ENCODE measurements at regions not wholly inside any gene's neighbourhood (a gene's known extent, or its start where the extent isn't known, plus 50 kb on each side); places are given as distances from the start of the nearest gene placed in this dataset.

DNA sequence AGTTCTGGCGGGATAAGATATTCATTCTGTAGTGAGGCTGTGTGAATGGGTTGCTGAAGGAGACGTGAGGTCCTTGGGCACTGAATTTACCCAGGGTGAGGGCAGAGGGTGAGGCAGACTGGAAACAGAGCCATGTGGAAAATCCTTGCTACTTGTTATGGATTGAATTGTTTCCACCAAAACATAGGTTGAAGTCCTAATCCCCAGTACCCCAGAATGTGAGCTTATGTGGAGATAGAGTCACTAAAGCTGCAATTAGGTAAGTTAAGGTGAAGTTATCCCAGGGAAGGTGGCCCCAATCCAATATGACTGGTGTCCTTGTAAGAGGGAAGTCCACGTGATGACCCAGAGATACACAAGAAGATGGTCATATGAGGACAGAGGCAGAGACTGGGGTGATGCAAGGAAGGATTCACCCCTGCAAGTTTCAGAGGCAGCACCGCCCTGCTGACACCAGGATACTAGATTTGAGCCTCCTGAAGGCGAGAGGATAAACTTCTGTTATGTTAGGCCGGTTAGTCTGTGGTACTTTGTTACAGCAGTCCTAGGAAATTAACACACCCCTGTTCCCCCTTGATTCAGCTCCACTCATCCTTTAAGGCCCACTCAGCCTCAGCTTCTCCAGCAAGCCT is 289.4 kb upstream of the MEX3C start:
- TF ChIP-seq, protein P1, sequence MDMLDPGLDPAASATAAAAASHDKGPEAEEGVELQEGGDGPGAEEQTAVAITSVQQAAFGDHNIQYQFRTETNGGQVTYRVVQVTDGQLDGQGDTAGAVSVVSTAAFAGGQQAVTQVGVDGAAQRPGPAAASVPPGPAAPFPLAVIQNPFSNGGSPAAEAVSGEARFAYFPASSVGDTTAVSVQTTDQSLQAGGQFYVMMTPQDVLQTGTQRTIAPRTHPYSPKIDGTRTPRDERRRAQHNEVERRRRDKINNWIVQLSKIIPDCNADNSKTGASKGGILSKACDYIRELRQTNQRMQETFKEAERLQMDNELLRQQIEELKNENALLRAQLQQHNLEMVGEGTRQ (IDR thresholded peaks at IDR 0.05): no peak
- TF ChIP-seq POLR2A (IDR thresholded peaks at IDR 0.05; ENCODE audit: low read length) (no peak), BHLHE40 (IDR thresholded peaks at IDR 0.05; ENCODE audit: low read depth, low read length) (no peak), RCOR1 (IDR thresholded peaks at IDR 0.05; ENCODE audit: low read depth, low read length) (no peak), MYC (IDR thresholded peaks at IDR 0.05; ENCODE audit: borderline replicate concordance, low read length) (no peak)

Data from A549 (cell line).